Cardiac fibroblast (primary cell): ENCODE measurements at regions not wholly inside any gene's neighbourhood (a gene's known extent, or its start where the extent isn't known, plus 50 kb on each side); places are given as distances from the start of the nearest gene placed in this dataset.

Experiments
- DNase-seq, 2 donors: peaks; one replicate each; pipeline versions ENCODE4 v3.0.0 to v3.0.0-alpha.2; 2010; ENCODE audit warnings: low read depth in 2 of 2
- H3K4me3 ChIP-seq, 2 donors: replicated peaks in 1 of 2; 1 replicate in 1 of 2; 2 replicates in 1 of 2; pipeline ENCODE4 v1.5.1; 2011; ENCODE audit warnings: low read depth in 2 of 2, low read length in 2 of 2, mild to moderate bottlenecking in 2 of 2, moderate library complexity in 1 of 2
- TF ChIP-seq, protein P1 (sequence below): IDR thresholded peaks from one replicate; pipeline ENCODE4 v1.5.1; 2011; ENCODE audit warnings: low read depth, mild to moderate bottlenecking, low read length, inconsistent platforms

GRCh38 chr3:180802837-180803236, 109.6 kb upstream of the FXR1 start:
- no peak overlapping the region for H3K4me3 ChIP-seq
- TF ChIP-seq, protein P1, sequence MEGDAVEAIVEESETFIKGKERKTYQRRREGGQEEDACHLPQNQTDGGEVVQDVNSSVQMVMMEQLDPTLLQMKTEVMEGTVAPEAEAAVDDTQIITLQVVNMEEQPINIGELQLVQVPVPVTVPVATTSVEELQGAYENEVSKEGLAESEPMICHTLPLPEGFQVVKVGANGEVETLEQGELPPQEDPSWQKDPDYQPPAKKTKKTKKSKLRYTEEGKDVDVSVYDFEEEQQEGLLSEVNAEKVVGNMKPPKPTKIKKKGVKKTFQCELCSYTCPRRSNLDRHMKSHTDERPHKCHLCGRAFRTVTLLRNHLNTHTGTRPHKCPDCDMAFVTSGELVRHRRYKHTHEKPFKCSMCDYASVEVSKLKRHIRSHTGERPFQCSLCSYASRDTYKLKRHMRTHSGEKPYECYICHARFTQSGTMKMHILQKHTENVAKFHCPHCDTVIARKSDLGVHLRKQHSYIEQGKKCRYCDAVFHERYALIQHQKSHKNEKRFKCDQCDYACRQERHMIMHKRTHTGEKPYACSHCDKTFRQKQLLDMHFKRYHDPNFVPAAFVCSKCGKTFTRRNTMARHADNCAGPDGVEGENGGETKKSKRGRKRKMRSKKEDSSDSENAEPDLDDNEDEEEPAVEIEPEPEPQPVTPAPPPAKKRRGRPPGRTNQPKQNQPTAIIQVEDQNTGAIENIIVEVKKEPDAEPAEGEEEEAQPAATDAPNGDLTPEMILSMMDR: peak; percentile 53
- DNase-seq: peak; percentile 44 to 46

DNA sequence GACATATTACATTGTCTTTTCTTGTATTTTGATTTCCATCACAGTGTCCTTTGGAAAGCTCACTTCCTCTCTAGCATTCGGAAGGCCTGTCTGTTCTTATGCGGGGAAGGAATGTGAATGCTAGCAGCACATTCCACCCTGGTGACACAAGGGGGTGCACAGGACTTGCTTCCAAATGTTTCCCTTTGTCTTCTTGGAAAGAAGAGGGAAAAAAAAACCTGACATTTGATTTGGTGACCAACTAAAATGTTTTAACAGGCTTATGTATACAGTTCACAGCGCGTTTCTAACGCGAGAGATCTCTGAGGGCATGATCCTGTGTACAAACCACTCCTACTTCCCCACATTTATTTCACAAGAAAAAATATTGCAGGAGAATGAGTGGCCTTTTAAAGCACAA, 107.6 kb upstream of the FXR1 start:
- H3K4me3 ChIP-seq: no peak overlapping the region
- DNase-seq: peak; percentile 68 to 74

DNA sequence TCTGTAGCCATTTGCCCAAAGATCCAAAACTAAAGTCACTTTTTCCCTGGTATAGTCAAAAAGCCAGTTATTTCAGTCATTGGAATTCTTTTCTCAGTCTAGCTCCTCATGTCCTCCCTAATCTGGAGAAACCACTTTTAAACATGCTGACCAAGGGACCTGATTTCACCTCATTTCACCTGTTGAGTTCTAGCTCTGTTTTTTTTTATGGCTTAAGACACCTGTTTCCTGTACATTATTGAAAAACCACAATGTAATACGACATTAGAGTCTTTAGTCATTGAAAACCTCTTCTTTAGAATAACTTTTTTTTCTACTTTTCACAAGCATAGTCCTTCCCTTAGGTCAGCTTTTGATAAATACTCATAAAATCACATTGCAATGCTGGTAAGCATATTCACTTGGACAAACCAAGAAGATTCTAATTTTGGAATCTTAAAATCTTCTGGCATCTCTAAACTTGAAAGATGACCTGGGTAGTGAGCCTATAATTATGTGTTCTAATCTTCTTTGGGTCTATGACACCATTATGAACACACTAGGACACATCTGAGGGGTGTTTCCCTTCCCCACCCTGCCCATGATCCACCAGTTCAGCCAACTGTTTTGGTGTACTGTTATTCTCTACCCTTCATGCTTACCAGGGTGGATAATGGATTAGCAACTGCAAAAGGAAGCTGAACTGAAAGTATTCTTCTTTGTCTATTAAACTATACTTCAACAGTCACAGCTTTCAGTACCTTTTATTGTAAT, 103.5 kb upstream of the FXR1 start:
- H3K4me3 ChIP-seq: no peak overlapping the region
- TF ChIP-seq, protein P1: no peak
- no peak for DNase-seq

More for the DNA sequence above, 107.6 kb upstream of the FXR1 start:
- TF ChIP-seq, protein P1: peak; percentile 46

DNA sequence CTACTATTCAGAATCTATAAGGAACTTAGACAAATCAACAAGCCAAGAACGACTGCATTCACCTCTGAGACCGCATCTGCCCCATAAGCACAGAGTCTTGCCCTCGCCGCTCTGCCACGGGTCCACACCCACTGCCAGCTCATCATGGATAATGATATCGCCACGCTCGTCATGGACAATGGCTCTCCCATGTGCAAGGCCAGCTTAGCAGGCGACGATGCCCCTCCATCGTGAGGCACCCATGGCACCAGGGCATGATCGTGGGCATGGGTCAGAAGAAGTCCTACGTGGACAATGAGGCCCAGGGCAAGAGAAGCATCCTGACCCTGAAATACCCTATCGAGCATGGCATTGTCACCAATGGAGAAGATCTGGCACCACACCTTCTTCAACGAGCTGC, 92.1 kb upstream of the FXR1 start:
- TF ChIP-seq, protein P1: no peak
- DNase-seq: no peak
- no peak overlapping the region for H3K4me3 ChIP-seq

- TF ChIP-seq, protein P1: no peak
- no peak for DNase-seq
- no peak overlapping the region for H3K4me3 ChIP-seq
These were observed 86.5 kb upstream of the FXR1 start for GRCh38 chr3:180825964-180826363.

DNA sequence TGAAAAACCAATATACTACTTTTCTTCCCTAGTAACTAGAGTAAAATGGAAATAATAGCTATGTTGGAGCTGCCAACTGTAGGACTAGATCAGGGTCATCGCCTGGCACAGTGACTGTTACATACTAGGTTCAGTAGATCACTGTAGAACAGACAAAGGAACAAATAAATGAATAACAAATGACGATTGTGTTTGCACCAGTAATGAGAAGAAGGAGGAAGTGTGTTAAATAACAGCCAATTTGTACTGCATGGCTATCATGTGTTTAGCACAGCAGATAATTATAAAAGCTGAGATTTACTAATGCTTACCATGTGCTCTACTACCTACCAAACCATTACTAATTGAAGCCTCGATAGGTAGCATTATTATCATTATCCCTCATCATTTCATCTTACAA, 85.3 kb upstream of the FXR1 start:
- TF ChIP-seq, protein P1: no peak
- no peak overlapping the region for H3K4me3 ChIP-seq
- no peak for DNase-seq
